ENCODE measurements at regions not wholly inside any gene's neighbourhood (a gene's known extent, or its start where the extent isn't known, plus 50 kb on each side); places are given as distances from the start of the nearest gene placed in this dataset.

- H4K8ac ChIP-seq (ENCODE audit: low read depth, low read length), result no peak overlapping the region
- H3K4me2 ChIP-seq (ENCODE audit: low read length), result no peak overlapping the region
- H3K4me3 ChIP-seq (ENCODE audit: low read length), result no peak overlapping the region
- DNase-seq, result no peak
- no peak overlapping the region for H2AK5ac ChIP-seq (ENCODE audit: low read length)
- H2BK120ac ChIP-seq (ENCODE audit: low read depth, low read length), result no peak overlapping the region
- H3K79me2 ChIP-seq (ENCODE audit: control insufficient read depth, insufficient read depth, low read length), result no peaks in the 10 kb centered on the region
- no peaks in the 10 kb centered on the region for H3K36me3 ChIP-seq (ENCODE audit: control insufficient read depth, insufficient read depth, low read length)
- H3K27ac ChIP-seq (ENCODE audit: low read depth, low read length), result no peak overlapping the region
- no peak overlapping the region for H3K18ac ChIP-seq (ENCODE audit: low read length)
- H3K27me3 ChIP-seq (ENCODE audit: insufficient read depth, low read length, poor library complexity), result no peaks in the 10 kb centered on the region
- no peaks in the 10 kb centered on the region for H3K4me1 ChIP-seq (ENCODE audit: control insufficient read depth, low read depth, low read length)
- no peak overlapping the region for H2BK15ac ChIP-seq (replicated peaks; ENCODE audit: low read depth)
- no peak overlapping the region for H3K23ac ChIP-seq (ENCODE audit: low read length)
- no peak overlapping the region for H2BK5ac ChIP-seq (ENCODE audit: low read length)
- no peak overlapping the region for H3K56ac ChIP-seq (ENCODE audit: low read length)
- H3K9ac ChIP-seq (ENCODE audit: low read length), result no peak overlapping the region
- H3K79me1 ChIP-seq (ENCODE audit: low read length), result no peaks in the 10 kb centered on the region
- WGBS (ENCODE audit: extremely low coverage, insufficient coverage, low lambda C conversion rate), result no CpG with 5 or more reads among the region's 1 CpG
- H3K4ac ChIP-seq (ENCODE audit: low read depth, low read length), result no peak overlapping the region
- no peak overlapping the region for H4K5ac ChIP-seq (ENCODE audit: low read length)
Observed at GRCh38 chr5:42035526-42035925, 110.4 kb downstream of the FBXO4 start.

GRCh38 chr5:42036379-42036778 is 111.3 kb downstream of the FBXO4 start:
- H3K27me3 ChIP-seq (ENCODE audit: insufficient read depth, low read length, poor library complexity), result no peaks in the 10 kb centered on the region
- H3K27ac ChIP-seq (ENCODE audit: low read depth, low read length), result no peak overlapping the region
- H3K79me2 ChIP-seq (ENCODE audit: control insufficient read depth, insufficient read depth, low read length), result no peaks in the 10 kb centered on the region
- H4K8ac ChIP-seq (ENCODE audit: low read depth, low read length), result no peak overlapping the region
- no peak overlapping the region for H3K18ac ChIP-seq (ENCODE audit: low read length)
- no peak overlapping the region for H3K4ac ChIP-seq (ENCODE audit: low read depth, low read length)
- no CpG with 5 or more reads among the region's 5 CpGs for WGBS (ENCODE audit: extremely low coverage, insufficient coverage, low lambda C conversion rate)
- H3K79me1 ChIP-seq (ENCODE audit: low read length), result no peaks in the 10 kb centered on the region
- no peak overlapping the region for H4K5ac ChIP-seq (ENCODE audit: low read length)
- no peaks in the 10 kb centered on the region for H3K36me3 ChIP-seq (ENCODE audit: control insufficient read depth, insufficient read depth, low read length)
- no peak overlapping the region for H3K4me3 ChIP-seq (ENCODE audit: low read length)
- H3K56ac ChIP-seq (ENCODE audit: low read length), result no peak overlapping the region
- no peak overlapping the region for H3K23ac ChIP-seq (ENCODE audit: low read length)
- H2AK5ac ChIP-seq (ENCODE audit: low read length), result no peak overlapping the region
- no peak overlapping the region for H3K4me2 ChIP-seq (ENCODE audit: low read length)
- H2BK5ac ChIP-seq (ENCODE audit: low read length), result no peak overlapping the region
- no peak for DNase-seq
- H2BK15ac ChIP-seq (replicated peaks; ENCODE audit: low read depth), result no peak overlapping the region
- no peaks in the 10 kb centered on the region for H3K4me1 ChIP-seq (ENCODE audit: control insufficient read depth, low read depth, low read length)
- H3K9ac ChIP-seq (ENCODE audit: low read length), result no peak overlapping the region
- H2BK120ac ChIP-seq (ENCODE audit: low read depth, low read length), result no peak overlapping the region

- H3K27me3 ChIP-seq (ENCODE audit: insufficient read depth, low read length, poor library complexity), result no peaks in the 10 kb centered on the region
- no CpG with 5 or more reads among the region's 3 CpGs for WGBS (ENCODE audit: extremely low coverage, insufficient coverage, low lambda C conversion rate)
Observed at GRCh38 chr5:42037379-42037932, 112.4 kb downstream of the FBXO4 start.

GRCh38 chr5:42043400-42043799 is 118.3 kb downstream of the FBXO4 start:
- no peak for DNase-seq
- no CpG with 5 or more reads among the region's 2 CpGs for WGBS (ENCODE audit: extremely low coverage, insufficient coverage, low lambda C conversion rate)
- Histone ChIP-seq H3K27ac (ENCODE audit: low read depth, low read length) (no peak overlapping the region), H3K4me2 (ENCODE audit: low read length) (no peak overlapping the region), H3K4me3 (ENCODE audit: low read length) (no peak overlapping the region), H2AK5ac (ENCODE audit: low read length) (no peak overlapping the region), H4K8ac (ENCODE audit: low read depth, low read length) (no peak overlapping the region), H2BK120ac (ENCODE audit: low read depth, low read length) (no peak overlapping the region), H3K79me1 (ENCODE audit: low read length) (no peaks in the 10 kb centered on the region), H3K9ac (ENCODE audit: low read length) (no peak overlapping the region), H4K5ac (ENCODE audit: low read length) (no peak overlapping the region), H3K4me1 (ENCODE audit: control insufficient read depth, low read depth, low read length) (no peaks in the 10 kb centered on the region), H3K79me2 (ENCODE audit: control insufficient read depth, insufficient read depth, low read length) (no peaks in the 10 kb centered on the region), H3K36me3 (ENCODE audit: control insufficient read depth, insufficient read depth, low read length) (no peaks in the 10 kb centered on the region), H3K18ac (ENCODE audit: low read length) (no peak overlapping the region), H2BK5ac (ENCODE audit: low read length) (no peak overlapping the region), H3K23ac (ENCODE audit: low read length) (no peak overlapping the region), H3K4ac (ENCODE audit: low read depth, low read length) (no peak overlapping the region), H2BK15ac (replicated peaks; ENCODE audit: low read depth) (no peak overlapping the region), H3K56ac (ENCODE audit: low read length) (no peak overlapping the region), H3K27me3 (ENCODE audit: insufficient read depth, low read length, poor library complexity) (no peaks in the 10 kb centered on the region)

More at GRCh38 chr5:42037379-42037932, 112.4 kb downstream of the FBXO4 start:
- H3K4ac ChIP-seq (ENCODE audit: low read depth, low read length), result no peak overlapping the region
- H3K27ac ChIP-seq (ENCODE audit: low read depth, low read length), result no peak overlapping the region
- H3K18ac ChIP-seq (ENCODE audit: low read length), result no peak overlapping the region
- no peak overlapping the region for H3K4me2 ChIP-seq (ENCODE audit: low read length)
- no peak overlapping the region for H3K56ac ChIP-seq (ENCODE audit: low read length)
- H3K79me2 ChIP-seq (ENCODE audit: control insufficient read depth, insufficient read depth, low read length), result no peaks in the 10 kb centered on the region
- DNase-seq, result no peak
- no peaks in the 10 kb centered on the region for H3K36me3 ChIP-seq (ENCODE audit: control insufficient read depth, insufficient read depth, low read length)
- no peak overlapping the region for H2AK5ac ChIP-seq (ENCODE audit: low read length)
- H3K4me1 ChIP-seq (ENCODE audit: control insufficient read depth, low read depth, low read length), result no peaks in the 10 kb centered on the region
- H4K8ac ChIP-seq (ENCODE audit: low read depth, low read length), result no peak overlapping the region
- H2BK5ac ChIP-seq (ENCODE audit: low read length), result no peak overlapping the region
- no peaks in the 10 kb centered on the region for H3K79me1 ChIP-seq (ENCODE audit: low read length)
- H4K5ac ChIP-seq (ENCODE audit: low read length), result no peak overlapping the region
- H3K4me3 ChIP-seq (ENCODE audit: low read length), result no peak overlapping the region
- H3K23ac ChIP-seq (ENCODE audit: low read length), result no peak overlapping the region
- no peak overlapping the region for H3K9ac ChIP-seq (ENCODE audit: low read length)
- H2BK120ac ChIP-seq (ENCODE audit: low read depth, low read length), result no peak overlapping the region
- H2BK15ac ChIP-seq (replicated peaks; ENCODE audit: low read depth), result no peak overlapping the region

- WGBS (ENCODE audit: extremely low coverage, insufficient coverage, low lambda C conversion rate), result no CpG with 5 or more reads among the region's 5 CpGs
Observed at GRCh38 chr5:42057254-42057690, 132.2 kb downstream of the FBXO4 start.

GRCh38 chr5:42059291-42059690 is 134.2 kb downstream of the FBXO4 start:
- Histone ChIP-seq H3K79me2 (ENCODE audit: control insufficient read depth, insufficient read depth, low read length) (no peaks in the 10 kb centered on the region), H3K56ac (ENCODE audit: low read length) (no peak overlapping the region), H3K4me2 (ENCODE audit: low read length) (no peak overlapping the region), H3K36me3 (ENCODE audit: control insufficient read depth, insufficient read depth, low read length) (no peaks in the 10 kb centered on the region), H3K27me3 (ENCODE audit: insufficient read depth, low read length, poor library complexity) (no peaks in the 10 kb centered on the region), H4K8ac (ENCODE audit: low read depth, low read length) (no peak overlapping the region), H2BK120ac (ENCODE audit: low read depth, low read length) (no peak overlapping the region), H3K79me1 (ENCODE audit: low read length) (no peaks in the 10 kb centered on the region), H2BK15ac (replicated peaks; ENCODE audit: low read depth) (no peak overlapping the region), H3K23ac (ENCODE audit: low read length) (no peak overlapping the region), H2BK5ac (ENCODE audit: low read length) (no peak overlapping the region), H3K4me1 (ENCODE audit: control insufficient read depth, low read depth, low read length) (no peaks in the 10 kb centered on the region), H3K27ac (ENCODE audit: low read depth, low read length) (no peak overlapping the region), H4K5ac (ENCODE audit: low read length) (no peak overlapping the region), H3K4me3 (ENCODE audit: low read length) (no peak overlapping the region), H3K4ac (ENCODE audit: low read depth, low read length) (no peak overlapping the region), H2AK5ac (ENCODE audit: low read length) (no peak overlapping the region), H3K9ac (ENCODE audit: low read length) (no peak overlapping the region), H3K18ac (ENCODE audit: low read length) (no peak overlapping the region)
- DNase-seq, result no peak
- no CpG with 5 or more reads among the region's 3 CpGs for WGBS (ENCODE audit: extremely low coverage, insufficient coverage, low lambda C conversion rate)

More at GRCh38 chr5:42057254-42057690, 132.2 kb downstream of the FBXO4 start:
- no peaks in the 10 kb centered on the region for H3K79me2 ChIP-seq (ENCODE audit: control insufficient read depth, insufficient read depth, low read length)
- no peak overlapping the region for H2AK5ac ChIP-seq (ENCODE audit: low read length)
- H4K8ac ChIP-seq (ENCODE audit: low read depth, low read length), result no peak overlapping the region
- H3K4me3 ChIP-seq (ENCODE audit: low read length), result no peak overlapping the region
- H4K5ac ChIP-seq (ENCODE audit: low read length), result no peak overlapping the region
- no peak overlapping the region for H2BK15ac ChIP-seq (replicated peaks; ENCODE audit: low read depth)
- peak; percentile 78 for DNase-seq
- H3K27me3 ChIP-seq (ENCODE audit: insufficient read depth, low read length, poor library complexity), result no peaks in the 10 kb centered on the region
- no peaks in the 10 kb centered on the region for H3K4me1 ChIP-seq (ENCODE audit: control insufficient read depth, low read depth, low read length)
- no peak overlapping the region for H2BK120ac ChIP-seq (ENCODE audit: low read depth, low read length)
- H3K18ac ChIP-seq (ENCODE audit: low read length), result no peak overlapping the region
- H3K9ac ChIP-seq (ENCODE audit: low read length), result no peak overlapping the region
- H3K27ac ChIP-seq (ENCODE audit: low read depth, low read length), result no peak overlapping the region
- H3K36me3 ChIP-seq (ENCODE audit: control insufficient read depth, insufficient read depth, low read length), result no peaks in the 10 kb centered on the region
- no peak overlapping the region for H3K4me2 ChIP-seq (ENCODE audit: low read length)
- H3K56ac ChIP-seq (ENCODE audit: low read length), result no peak overlapping the region
- no peak overlapping the region for H2BK5ac ChIP-seq (ENCODE audit: low read length)
- no peak overlapping the region for H3K23ac ChIP-seq (ENCODE audit: low read length)
- H3K4ac ChIP-seq (ENCODE audit: low read depth, low read length), result no peak overlapping the region
- H3K79me1 ChIP-seq (ENCODE audit: low read length), result no peaks in the 10 kb centered on the region
